ENCODE measurements at regions not wholly inside any gene's neighbourhood (a gene's known extent, or its start where the extent isn't known, plus 50 kb on each side); places are given as distances from the start of the nearest gene placed in this dataset.

GRCh38 chr18:46215902-46216723, 111.9 kb downstream of the HAUS1 start:
- TF ChIP-seq POLR2AphosphoS5 (IDR thresholded peaks at IDR 0.05; ENCODE audit: low read depth, low read length) (no peak), SIN3A (IDR thresholded peaks at IDR 0.05; ENCODE audit: borderline replicate concordance, insufficient read depth, low read length) (no peak), REST (IDR thresholded peaks at IDR 0.05; ENCODE audit: insufficient read depth in 1 of 2, low read depth in 2 of 2, low read length in 2 of 2) (no peak), FOXP2 (optimal IDR thresholded peaks at IDR 0.05; ENCODE audit: borderline replicate concordance, extremely low read depth, extremely low read length, insufficient read depth) (no peak), TAF1 (IDR thresholded peaks at IDR 0.05; ENCODE audit: borderline replicate concordance, insufficient read depth, low read length) (no peak)

GRCh38 chr18:46220116-46220515, 115.9 kb downstream of the HAUS1 start:
- TF ChIP-seq REST (IDR thresholded peaks at IDR 0.05; ENCODE audit: insufficient read depth in 1 of 2, low read depth in 2 of 2, low read length in 2 of 2) (no peak), POLR2AphosphoS5 (IDR thresholded peaks at IDR 0.05; ENCODE audit: low read depth, low read length) (no peak), TAF1 (IDR thresholded peaks at IDR 0.05; ENCODE audit: borderline replicate concordance, insufficient read depth, low read length) (no peak), FOXP2 (optimal IDR thresholded peaks at IDR 0.05; ENCODE audit: borderline replicate concordance, extremely low read depth, extremely low read length, insufficient read depth) (no peak), SIN3A (IDR thresholded peaks at IDR 0.05; ENCODE audit: borderline replicate concordance, insufficient read depth, low read length) (no peak)

GRCh38 chr18:46222093-46222492, 117.9 kb downstream of the HAUS1 start:
- TF ChIP-seq FOXP2 (optimal IDR thresholded peaks at IDR 0.05; ENCODE audit: borderline replicate concordance, extremely low read depth, extremely low read length, insufficient read depth) (no peak), SIN3A (IDR thresholded peaks at IDR 0.05; ENCODE audit: borderline replicate concordance, insufficient read depth, low read length) (no peak), REST (IDR thresholded peaks at IDR 0.05; ENCODE audit: insufficient read depth in 1 of 2, low read depth in 2 of 2, low read length in 2 of 2) (no peak), POLR2AphosphoS5 (IDR thresholded peaks at IDR 0.05; ENCODE audit: low read depth, low read length) (no peak)

- no peak for TF ChIP-seq POLR2AphosphoS5 (IDR thresholded peaks at IDR 0.05; ENCODE audit: low read depth, low read length)
- TF ChIP-seq SIN3A (IDR thresholded peaks at IDR 0.05; ENCODE audit: borderline replicate concordance, insufficient read depth, low read length) = no peak
- no peak for TF ChIP-seq FOXP2 (optimal IDR thresholded peaks at IDR 0.05; ENCODE audit: borderline replicate concordance, extremely low read depth, extremely low read length, insufficient read depth)
- no peak for TF ChIP-seq REST (IDR thresholded peaks at IDR 0.05; ENCODE audit: insufficient read depth in 1 of 2, low read depth in 2 of 2, low read length in 2 of 2)
- TF ChIP-seq TAF1 (IDR thresholded peaks at IDR 0.05; ENCODE audit: borderline replicate concordance, insufficient read depth, low read length) = no peak
Measured at GRCh38 chr18:46222710-46223360, 118.7 kb downstream of the HAUS1 start.

All from PFSK-1 (cell line).